CD4-positive, alpha-beta T cell treated with Interferon gamma for 1 hour (primary cell): ENCODE measurements at regions not wholly inside any gene's neighbourhood (a gene's known extent, or its start where the extent isn't known, plus 50 kb on each side); places are given as distances from the start of the nearest gene placed in this dataset.
"Not testable (repeated sequence)": the region's sequence is repeated elsewhere in the genome, so short reads cannot be mapped to it uniquely, and the experiment has no call there.

Experiments
- DNase-seq: peaks from one replicate; pipeline ENCODE4 v3.0.0-alpha.2; 2020

GRCh38 chr4:54842656-54843055, 184.9 kb downstream of the KIT start:
- DNase-seq: no peak

GRCh38 chr4:54842226-54842625, 184.5 kb downstream of the KIT start:
- DNase-seq: no peak

- DNase-seq: no peak
Observed at GRCh38 chr4:54840992-54841768, 183.4 kb downstream of the KIT start.

GRCh38 chr4:54840430-54840829, 182.7 kb downstream of the KIT start:
- no peak for DNase-seq

GRCh38 chr4:54838301-54838700, 180.5 kb downstream of the KIT start:
- DNase-seq: no peak

- no peak for DNase-seq
Observed at GRCh38 chr4:54837576-54838140, 179.9 kb downstream of the KIT start.

GRCh38 chr4:54828361-54828760, 170.6 kb downstream of the KIT start:
- DNase-seq: not testable (repeated sequence)

GRCh38 chr4:54823616-54824015, 165.9 kb downstream of the KIT start:
- DNase-seq: no peak

GRCh38 chr4:54819034-54819433, 161.3 kb downstream of the KIT start:
- no peak for DNase-seq

- no peak for DNase-seq
Observed at GRCh38 chr4:54818481-54818880, 160.7 kb downstream of the KIT start.

- no peak for DNase-seq
Observed at GRCh38 chr4:54813674-54814073, 155.9 kb downstream of the KIT start.

- DNase-seq: no peak
Observed at GRCh38 chr4:54806351-54806750, 148.6 kb downstream of the KIT start.

GRCh38 chr4:54802336-54802735, 144.6 kb downstream of the KIT start:
- no peak for DNase-seq

- no peak for DNase-seq
Observed at GRCh38 chr4:54800831-54801530, 143.2 kb downstream of the KIT start.

- no peak for DNase-seq
Observed at GRCh38 chr4:54794579-54794978, 136.8 kb downstream of the KIT start.

- DNase-seq: no peak
Observed at GRCh38 chr4:54793856-54794422, 136.2 kb downstream of the KIT start.
